Transverse colon (tissue), 4 donors: ENCODE measurements at regions not wholly inside any gene's neighbourhood (a gene's known extent, or its start where the extent isn't known, plus 50 kb on each side); places are given as distances from the start of the nearest gene placed in this dataset.

Source experiments
- DNase-seq: peaks from one replicate; pipeline ENCODE4 v3.0.0-alpha.2; 2019
- H3K27ac ChIP-seq, 4 donors: fragments of 200-600 bp; sonication (generic); 2 replicates each; pipeline ENCODE4 v1.5.1; 2016 to 2018; ENCODE audit warnings: inconsistent platforms in 4 of 4
- H3K27me3 ChIP-seq: fragments of 200-600 bp; sonication (generic); 2 replicates; pipeline ENCODE4 v1.5.1; 2017; ENCODE audit warnings: inconsistent platforms
- H3K36me3 ChIP-seq, 4 donors: fragments of 200-600 bp; sonication (generic); 2 replicates each; pipeline ENCODE4 v1.5.1; 2017 to 2019; ENCODE audit warnings: inconsistent platforms in 4 of 4
- H3K4me1 ChIP-seq, 4 donors: fragments of 200-600 bp; sonication (generic); 2 replicates each; pipeline ENCODE4 v1.5.1; 2017 to 2020; ENCODE audit warnings: inconsistent platforms in 4 of 4
- H3K4me3 ChIP-seq, 4 donors: fragments of 200-600 bp; sonication (generic); 1 replicate in 1 of 4; 2 replicates in 3 of 4; pipeline versions ENCODE4 v1.5.1 to v1.6.1; 2017 to 2019; ENCODE audit warnings: inconsistent platforms in 4 of 4
- H3K9me3 ChIP-seq, 2 donors: fragments of 200-600 bp; sonication (generic); 2 replicates each; pipeline ENCODE4 v1.5.1; 2017 to 2019; ENCODE audit warnings: inconsistent platforms in 2 of 2
- CTCF ChIP-seq, 5 experiments: fragments of 200-600 bp in 3 of 5; fragments of 450-650 bp in 2 of 5; sonication (generic) in 3 of 5; IDR thresholded peaks; 1 replicate in 2 of 5; 2 replicates in 3 of 5; pipeline ENCODE4 v1.5.1; 2016 to 2017; ENCODE audit warnings: antibody characterized with exemption in 5 of 5, inconsistent platforms in 3 of 5, mild to moderate bottlenecking in 2 of 5, moderate library complexity in 1 of 5
- EP300 ChIP-seq: sonication (generic); formaldehyde crosslinking; IDR thresholded peaks from one replicate; pipeline ENCODE4 v1.6.1; 2017; ENCODE audit warnings: antibody characterized with exemption, low read depth
- POLR2A ChIP-seq: fragments of 450-650 bp; IDR thresholded peaks from one replicate; pipeline ENCODE4 v1.6.1; 2016; ENCODE audit warnings: antibody characterized with exemption, mild to moderate bottlenecking, moderate library complexity
- POLR2AphosphoS5 ChIP-seq, 3 donors: sonication (generic); formaldehyde crosslinking; IDR thresholded peaks; one replicate each; pipeline ENCODE4 v1.6.1; 2016; ENCODE audit warnings: antibody characterized with exemption in 3 of 3
- WGBS, 2 donors: methylation state at CpG; one replicate each; pipeline ENCODE4 v1.1.5; 2018; ENCODE audit warnings: low coverage in 1 of 2; 5-methylcytosine and 5-hydroxymethylcytosine counted together
- in situ Hi-C, 4 donors: fragments of 200-750 bp; cut with MboI; loops; one replicate each; pipeline versions ENCODE4 v1.15.0 to v1.15.1; 2017; ENCODE audit warnings: low sequenced_read_pairs in 3 of 4, low pct_ligation_motif_present in 1 of 4, low pct_unique_long_range_greater_than_20kb in 1 of 4
- intact Hi-C: fragments of 100-400 bp; cut with DNase I; formaldehyde crosslinking; loops from one replicate; pipeline ENCODE4 v1.15.1; 2023; ENCODE audit warnings: low total_unique reads

DNA sequence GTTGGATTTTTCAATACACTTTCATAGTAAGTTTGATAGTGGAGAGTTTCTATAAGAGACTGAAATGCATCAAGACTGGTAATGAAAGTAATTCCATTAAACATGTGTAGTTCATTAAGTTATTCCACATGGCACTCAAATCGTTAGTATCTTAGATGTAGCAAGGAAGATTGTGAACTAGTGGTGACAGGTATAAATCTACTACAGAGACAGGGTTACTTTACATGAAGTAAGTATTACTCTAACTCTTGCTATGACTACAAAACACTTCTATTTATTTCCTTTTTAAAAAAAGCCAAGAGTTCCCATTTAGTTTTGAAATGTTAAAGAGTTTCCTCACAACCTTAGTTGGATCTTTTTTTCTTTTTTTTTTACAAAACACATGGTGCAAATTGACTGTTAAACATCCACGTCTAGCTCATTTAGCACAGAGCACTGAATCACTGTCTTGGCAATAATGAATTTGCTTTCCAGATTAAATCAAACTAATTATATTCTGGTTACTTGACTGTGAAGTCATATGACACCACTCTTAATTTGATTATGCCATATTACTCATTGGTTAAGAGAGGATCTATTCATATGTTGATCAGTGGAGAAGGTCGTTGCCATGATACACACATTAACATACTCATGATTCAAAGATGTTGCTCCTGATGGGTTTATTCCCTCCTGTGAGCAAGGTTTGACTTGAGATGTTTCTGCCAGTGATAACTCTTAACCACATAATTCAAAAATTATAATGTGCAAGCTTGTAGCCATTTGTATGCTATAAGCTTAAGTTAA is 644.8 kb downstream of the EFNA5 start:
- no peaks in the 10 kb centered on the region for H3K27me3 ChIP-seq
- no peaks in the 10 kb centered on the region for H3K4me1 ChIP-seq
- 30 to 36% methylated on average over 3 of the region's 3 CpGs for WGBS, 2 donors
- no peaks in the 10 kb centered on the region for H3K36me3 ChIP-seq
- no peaks in the 10 kb centered on the region for H3K9me3 ChIP-seq
- DNase-seq: no peak
- no peak overlapping the region for H3K4me3 ChIP-seq
- H3K27ac ChIP-seq: no peak overlapping the region
- in situ Hi-C loops: no loop called here
- TF ChIP-seq CTCF (IDR thresholded peaks at IDR 0.05): no peak
- TF ChIP-seq POLR2AphosphoS5 (IDR thresholded peaks at IDR 0.05): no peak
- no peak for TF ChIP-seq EP300
- TF ChIP-seq POLR2A: no peak
- intact Hi-C loops: no loop called here

DNA sequence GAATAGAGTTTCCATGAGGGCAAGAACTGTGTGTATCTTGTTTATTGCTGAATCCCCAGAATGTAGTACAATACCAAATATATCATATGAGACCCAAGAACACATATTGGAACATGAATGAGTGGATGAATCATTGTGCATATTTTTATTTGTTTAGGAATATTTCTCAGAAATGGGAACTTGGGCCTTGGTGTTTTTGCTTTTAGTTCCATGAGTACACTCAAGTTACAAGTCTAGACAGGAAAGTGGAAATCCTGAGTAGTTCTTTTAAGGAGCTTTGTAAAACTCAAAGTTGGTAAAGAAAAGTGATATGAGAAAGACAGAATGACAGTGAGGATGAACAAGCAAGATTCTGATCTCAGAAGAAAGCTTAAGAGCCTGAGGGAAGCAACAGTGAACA is 647.0 kb downstream of the EFNA5 start:
- Histone ChIP-seq H3K27me3 (no peaks in the 10 kb centered on the region), H3K9me3 (no peaks in the 10 kb centered on the region), H3K36me3 (no peaks in the 10 kb centered on the region), H3K27ac (no peak overlapping the region), H3K4me1 (no peaks in the 10 kb centered on the region), H3K4me3 (no peak overlapping the region)
- no peak for DNase-seq
- in situ Hi-C loops: no loop called here
- intact Hi-C loops: no loop called here
- no peak for TF ChIP-seq CTCF (IDR thresholded peaks at IDR 0.05)
- TF ChIP-seq EP300: no peak
- TF ChIP-seq POLR2A: no peak
- TF ChIP-seq POLR2AphosphoS5 (IDR thresholded peaks at IDR 0.05): no peak

GRCh38 chr5:107021575-107021974 is 649.2 kb downstream of the EFNA5 start:
- no peaks in the 10 kb centered on the region for H3K9me3 ChIP-seq
- intact Hi-C loops: no loop called here
- H3K4me1 ChIP-seq: no peaks in the 10 kb centered on the region
- DNase-seq: no peak
- H3K4me3 ChIP-seq: no peak overlapping the region
- no peak for TF ChIP-seq EP300
- no peak for TF ChIP-seq CTCF (IDR thresholded peaks at IDR 0.05)
- no peak for TF ChIP-seq POLR2AphosphoS5 (IDR thresholded peaks at IDR 0.05)
- TF ChIP-seq POLR2A: no peak
- WGBS, 2 donors: 80% methylated on average over 2 of the region's 2 CpGs; no CpG with 5 or more reads in 1 of the 2 donors
- no peaks in the 10 kb centered on the region for H3K27me3 ChIP-seq
- no peak overlapping the region for H3K27ac ChIP-seq
- in situ Hi-C loops: no loop called here
- H3K36me3 ChIP-seq: no peaks in the 10 kb centered on the region

- H3K4me3 ChIP-seq: no peak overlapping the region
- no peaks in the 10 kb centered on the region for H3K4me1 ChIP-seq
- TF ChIP-seq POLR2AphosphoS5 (IDR thresholded peaks at IDR 0.05) (no peak), EP300 (no peak), CTCF (IDR thresholded peaks at IDR 0.05) (no peak), POLR2A (no peak)
- no peaks in the 10 kb centered on the region for H3K27me3 ChIP-seq
- in situ Hi-C loops (no loop called here), intact Hi-C loops (no loop called here)
- no peak overlapping the region for H3K27ac ChIP-seq
- DNase-seq: no peak
- no peaks in the 10 kb centered on the region for H3K9me3 ChIP-seq
- WGBS, 2 donors: 56 to 59% methylated on average over 2 of the region's 2 CpGs
- no peaks in the 10 kb centered on the region for H3K36me3 ChIP-seq
These were observed 650.1 kb downstream of the EFNA5 start for GRCh38 chr5:107020626-107021025.
